Endothelial cell of umbilical vein (primary cell): ENCODE measurements at regions not wholly inside any gene's neighbourhood (a gene's known extent, or its start where the extent isn't known, plus 50 kb on each side); places are given as distances from the start of the nearest gene placed in this dataset. TPM values are rescaled to one million over a fixed set of nuclear protein-coding genes. Genes with fewer than 3 reads are reported as not detected.

ENCODE experiments used
- BruUV-seq: library from RNA; stranded (reverse); fragments of 400-500 nt; replicated peaks from 2 replicates; lab custom pipeline; 2021; lab: Mats Ljungman, UMichigan
- CTCF ChIA-PET: fragments of 300-600, 350-600 bp; sonication (Branson Sonifier 250); formaldehyde crosslinking; loops from one replicate; lab custom pipeline; 2021; ENCODE audit warnings: antibody characterized with exemption, inconsistent platforms; lab: Charles Lee
- POLR2A ChIA-PET: fragments of 300-600, 350-600 bp; sonication (Branson Sonifier 250); formaldehyde crosslinking; loops from one replicate; lab custom pipeline; 2021; ENCODE audit warnings: antibody characterized with exemption, inconsistent platforms; lab: Charles Lee
- DNase-seq: peaks from one replicate; pipeline ENCODE4 v3.0.0-alpha.2; 2011; ENCODE audit warnings: low read depth, low spot score
- FAIRE-seq: peaks from 2 replicates; lab custom pipeline; 2011; peaks lifted over from hg19 to GRCh38; lab: Jason Lieb, UNC
- H2AFZ ChIP-seq: 2 replicates; pipeline ENCODE4 v1.6.0; 2012; ENCODE audit warnings: low read depth, low read length, control low read depth, inconsistent platforms
- H3K27ac ChIP-seq: 2 replicates; pipeline ENCODE4 v1.5.1; 2011; ENCODE audit warnings: low read depth, mild to moderate bottlenecking, control low read depth, low read length, moderate library complexity; ENCODE audit not compliant: insufficient read depth
- H3K27me3 ChIP-seq, 2 experiments: 2 replicates each; pipeline versions ENCODE4 v1.6.0 to v1.6.1; 2011; ENCODE audit warnings: low read length in 2 of 2, mixed read lengths in 1 of 2; ENCODE audit not compliant: control insufficient read depth in 2 of 2, insufficient read depth in 2 of 2
- H3K36me3 ChIP-seq, 2 experiments: 2 replicates in 1 of 2; 3 replicates in 1 of 2; pipeline ENCODE4 v1.5.1; 2011; ENCODE audit warnings: low read length in 2 of 2, mild to moderate bottlenecking in 1 of 2, moderate library complexity in 1 of 2; ENCODE audit not compliant: control insufficient read depth in 2 of 2, insufficient read depth in 2 of 2; ENCODE audit errors: extremely low read depth in 1 of 2
- H3K4me1 ChIP-seq: 3 replicates; pipeline ENCODE4 v1.5.1; 2011; ENCODE audit warnings: mild to moderate bottlenecking, low read length; ENCODE audit not compliant: control insufficient read depth, insufficient read depth; ENCODE audit errors: extremely low read depth
- H3K4me2 ChIP-seq: 2 replicates; pipeline ENCODE4 v1.6.1; 2011; ENCODE audit warnings: low read length, control low read depth, mixed read lengths; ENCODE audit not compliant: insufficient read depth
- H3K4me3 ChIP-seq, 3 experiments: fragments of 200-600 bp in 1 of 3; sonication (generic), shearing (Covaris generic) in 1 of 3; replicated peaks in 1 of 3; 2 replicates each; pipeline ENCODE4 v1.5.1; 2011 to 2016; ENCODE audit warnings: control low read depth in 3 of 3, low read length in 3 of 3, mild to moderate bottlenecking in 2 of 3, inconsistent platforms in 1 of 3, low read depth in 1 of 3, moderate library complexity in 1 of 3; ENCODE audit not compliant: insufficient read depth in 1 of 3
- H3K79me2 ChIP-seq: 2 replicates; pipeline ENCODE4 v1.6.0; 2012; ENCODE audit warnings: low read length, inconsistent platforms; ENCODE audit not compliant: control insufficient read depth, insufficient read depth
- H3K9ac ChIP-seq: replicated peaks from 2 replicates; pipeline ENCODE3; 2011; ENCODE audit warnings: low read length, control low read depth; ENCODE audit not compliant: insufficient read depth; ENCODE audit errors: extremely low read depth
- H3K9me1 ChIP-seq: replicated peaks from 3 replicates; pipeline ENCODE4 v1.6.0; 2011; ENCODE audit warnings: mild to moderate bottlenecking, low read length; ENCODE audit not compliant: control insufficient read depth, insufficient read depth; ENCODE audit errors: extremely low read depth
- H3K9me3 ChIP-seq: replicated peaks from 2 replicates; pipeline ENCODE4 v1.5.1; 2012; ENCODE audit warnings: low read length, inconsistent platforms; ENCODE audit not compliant: control insufficient read depth, insufficient read depth
- H4K20me1 ChIP-seq: replicated peaks from 2 replicates; pipeline ENCODE3; 2011; ENCODE audit warnings: mild to moderate bottlenecking, low read length; ENCODE audit not compliant: control insufficient read depth, insufficient read depth; ENCODE audit errors: extremely low read depth
- EZH2 ChIP-seq: IDR thresholded peaks from 2 replicates; pipeline ENCODE4 v1.6.1; 2012; ENCODE audit warnings: borderline replicate concordance, low read depth, mild to moderate bottlenecking, moderate library complexity, low read length, inconsistent platforms; ENCODE audit not compliant: severe bottlenecking
- FOS ChIP-seq: IDR thresholded peaks from 2 replicates; pipeline ENCODE4 v1.6.1; 2011; ENCODE audit warnings: mild to moderate bottlenecking, low read length, moderate library complexity, borderline replicate concordance; ENCODE audit not compliant: insufficient read depth
- GATA2 ChIP-seq: IDR thresholded peaks from 2 replicates; pipeline ENCODE4 v1.7.0; 2011; ENCODE audit warnings: low read depth, mild to moderate bottlenecking, moderate library complexity, mixed read lengths, low read length; ENCODE audit not compliant: insufficient read length, insufficient read depth
- MYC ChIP-seq: IDR thresholded peaks from one replicate; pipeline ENCODE4 v1.6.1; 2011; ENCODE audit warnings: mild to moderate bottlenecking, low read depth, low read length
- POLR2A ChIP-seq: IDR thresholded peaks from 2 replicates; pipeline ENCODE4 v1.6.1; 2012; ENCODE audit warnings: low read depth, mild to moderate bottlenecking, control low read depth, low read length
- POLR2AphosphoS5 ChIP-seq: IDR thresholded peaks from 2 replicates; pipeline ENCODE4 v1.6.1; 2012; ENCODE audit warnings: low read depth, mild to moderate bottlenecking, control low read depth, low read length, moderate library complexity; ENCODE audit not compliant: insufficient read depth
- dilution Hi-C: fragments of 300-500 bp; cut with MboI; formaldehyde crosslinking; loops from one replicate; pipeline ENCODE4 v1.15.0; 2019; ENCODE audit warnings: low sequenced_read_pairs; ENCODE audit not compliant: extremely low pct_ligation_motif_present
- intact Hi-C: fragments of 100-400 bp; cut with micrococcal nuclease; formaldehyde crosslinking; loops from one replicate; pipeline ENCODE4 v1.10.0; 2022
- small RNA-seq: library from RNA; depleted of rRNA; stranded (forward); fragments of <200 nt; gene quantifications from one replicate; pipeline ENCODE3, GENCODE V24; 2012; ENCODE audit warnings: low replicate concordance, low read depth; ENCODE audit not compliant: insufficient read depth, insufficient read length
- TF ChIP-seq, protein P1 (sequence below), 2 donors: IDR thresholded peaks; 1 replicate in 1 of 2; 2 replicates in 1 of 2; pipeline ENCODE4 v1.5.1; 2011; ENCODE audit warnings: low read length in 2 of 2, mild to moderate bottlenecking in 2 of 2, moderate library complexity in 2 of 2, control low read depth in 1 of 2, inconsistent platforms in 1 of 2, low read depth in 1 of 2; ENCODE audit not compliant: insufficient read depth in 1 of 2; ENCODE audit errors: extremely low read depth in 1 of 2

DNA sequence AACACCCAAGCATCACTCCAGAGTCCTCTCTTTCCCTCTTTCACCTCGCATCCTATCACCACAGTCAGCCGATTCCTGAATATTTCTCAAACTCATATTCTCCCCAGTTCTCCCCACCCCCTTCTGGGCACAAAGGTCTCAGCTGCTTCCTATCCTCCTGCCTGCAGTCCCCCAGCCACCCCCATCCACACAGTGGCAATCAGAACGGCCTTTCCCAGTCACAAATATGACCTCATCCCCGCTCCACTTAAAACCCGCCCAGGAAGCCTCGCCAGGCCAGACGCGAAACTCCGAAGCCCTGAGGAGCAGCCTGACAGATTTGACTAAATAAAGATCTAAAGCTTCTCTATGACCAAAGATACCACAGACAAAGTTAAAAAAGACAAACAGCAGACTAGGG, 49.9 kb upstream of the LINGO1 start:
- H2AFZ ChIP-seq: no peak overlapping the region
- CTCF ChIA-PET: no interaction called here
- intact Hi-C loops: no loop called here
- TF ChIP-seq POLR2AphosphoS5: no peak
- TF ChIP-seq POLR2A: no peak
- TF ChIP-seq EZH2: no peak
- TF ChIP-seq, protein P1, sequence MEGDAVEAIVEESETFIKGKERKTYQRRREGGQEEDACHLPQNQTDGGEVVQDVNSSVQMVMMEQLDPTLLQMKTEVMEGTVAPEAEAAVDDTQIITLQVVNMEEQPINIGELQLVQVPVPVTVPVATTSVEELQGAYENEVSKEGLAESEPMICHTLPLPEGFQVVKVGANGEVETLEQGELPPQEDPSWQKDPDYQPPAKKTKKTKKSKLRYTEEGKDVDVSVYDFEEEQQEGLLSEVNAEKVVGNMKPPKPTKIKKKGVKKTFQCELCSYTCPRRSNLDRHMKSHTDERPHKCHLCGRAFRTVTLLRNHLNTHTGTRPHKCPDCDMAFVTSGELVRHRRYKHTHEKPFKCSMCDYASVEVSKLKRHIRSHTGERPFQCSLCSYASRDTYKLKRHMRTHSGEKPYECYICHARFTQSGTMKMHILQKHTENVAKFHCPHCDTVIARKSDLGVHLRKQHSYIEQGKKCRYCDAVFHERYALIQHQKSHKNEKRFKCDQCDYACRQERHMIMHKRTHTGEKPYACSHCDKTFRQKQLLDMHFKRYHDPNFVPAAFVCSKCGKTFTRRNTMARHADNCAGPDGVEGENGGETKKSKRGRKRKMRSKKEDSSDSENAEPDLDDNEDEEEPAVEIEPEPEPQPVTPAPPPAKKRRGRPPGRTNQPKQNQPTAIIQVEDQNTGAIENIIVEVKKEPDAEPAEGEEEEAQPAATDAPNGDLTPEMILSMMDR (IDR thresholded peaks at IDR 0.05; ENCODE audit: extremely low read depth in 1 of 2, insufficient read depth in 1 of 2, low read depth in 1 of 2, low read length in 2 of 2): no peak
- TF ChIP-seq GATA2: no peak
- no peak for TF ChIP-seq FOS
- TF ChIP-seq MYC: no peak
- no peak overlapping the region for H3K4me2 ChIP-seq
- no peaks in the 10 kb centered on the region for H3K36me3 ChIP-seq
- no TSS peak for BruUV-seq
- H3K9me1 ChIP-seq: no peaks in the 10 kb centered on the region
- H3K27me3 ChIP-seq: peaks cover 2 to 3% of the 10 kb centered on the region in 2 experiments
- H3K4me3 ChIP-seq: no peak overlapping the region
- POLR2A ChIA-PET: no interaction called here
- DNase-seq (no peak), FAIRE-seq (no peak)
- dilution Hi-C loops: no loop called here
- H4K20me1 ChIP-seq: no peaks in the 10 kb centered on the region
- no peaks in the 10 kb centered on the region for H3K79me2 ChIP-seq
- no peak overlapping the region for H3K27ac ChIP-seq
- no peak overlapping the region for H3K9ac ChIP-seq
- no peaks in the 10 kb centered on the region for H3K4me1 ChIP-seq
- no peaks in the 10 kb centered on the region for H3K9me3 ChIP-seq

Small RNA genes in the stretch of these regions (small RNA-seq; reads per million reads assigned to genes)
- not detected for gene RN7SL214P
